B cell (primary cell): ENCODE measurements at regions not wholly inside any gene's neighbourhood (a gene's known extent, or its start where the extent isn't known, plus 50 kb on each side); places are given as distances from the start of the nearest gene placed in this dataset.

ENCODE experiments used
- ATAC-seq: fragments of 200-7000 bp; cut with Tn5 transposase; one replicate; pipeline ENCODE4 v1.10.0; 2021; ENCODE audit warnings: low read depth, mild to moderate bottlenecking, moderate number of reproducible peaks, moderate library complexity
- CTCF ChIA-PET: fragments of 350-600 bp; sonication (Branson Sonifier 250); formaldehyde crosslinking; loops from one replicate; lab custom pipeline; 2021; ENCODE audit warnings: antibody characterized with exemption, inconsistent platforms; lab: Charles Lee
- POLR2A ChIA-PET: fragments of 350-600 bp; sonication (Branson Sonifier 250); formaldehyde crosslinking; loops from one replicate; lab custom pipeline; 2021; ENCODE audit warnings: antibody characterized with exemption; lab: Charles Lee
- DNase-seq: peaks from one replicate; pipeline ENCODE4 v3.0.0; 2013
- H2AFZ ChIP-seq: 2 replicates; pipeline ENCODE4 v1.6.1; 2012; ENCODE audit warnings: mild to moderate bottlenecking, low read depth, low read length; ENCODE audit not compliant: insufficient read depth, poor library complexity, severe bottlenecking
- H3K27ac ChIP-seq, 2 donors: 1 replicate in 1 of 2; 2 replicates in 1 of 2; pipeline ENCODE4 v1.5.1; 2012 to 2013; ENCODE audit warnings: low read length in 2 of 2, mild to moderate bottlenecking in 2 of 2, moderate library complexity in 1 of 2
- H3K27me3 ChIP-seq, 4 experiments: fragments of 200-600 bp in 1 of 4; sonication (generic) in 1 of 4; replicated peaks in 1 of 4; 1 replicate in 2 of 4; 2 replicates in 2 of 4; pipeline versions ENCODE4 v1.6.1 to v1.7.0; 2013 to 2016; ENCODE audit warnings: low read length in 3 of 4, mild to moderate bottlenecking in 2 of 4, mixed read lengths in 1 of 4, moderate library complexity in 1 of 4; ENCODE audit not compliant: insufficient read depth in 4 of 4, control insufficient read depth in 3 of 4; ENCODE audit errors: control extremely low read depth in 1 of 4
- H3K36me3 ChIP-seq, 2 experiments: replicated peaks in 1 of 2; 1 replicate in 1 of 2; 2 replicates in 1 of 2; pipeline versions ENCODE4 v1.6.1 to v1.7.1; 2013; ENCODE audit warnings: low read length in 1 of 2; ENCODE audit not compliant: insufficient read depth in 2 of 2, control insufficient read depth in 1 of 2; ENCODE audit errors: control extremely low read depth in 1 of 2, extremely low read depth in 1 of 2
- H3K4me1 ChIP-seq, 2 donors: fragments of 200-600 bp in 1 of 2; sonication (generic) in 1 of 2; 1 replicate in 1 of 2; 2 replicates in 1 of 2; pipeline versions ENCODE4 v1.5.1 to v1.6.1; 2013 to 2017; ENCODE audit warnings: low read length in 2 of 2; ENCODE audit not compliant: control insufficient read depth in 2 of 2, insufficient read depth in 2 of 2
- H3K4me2 ChIP-seq: replicated peaks from 2 replicates; pipeline ENCODE3; 2012; ENCODE audit warnings: mild to moderate bottlenecking, low read depth, low read length; ENCODE audit not compliant: poor library complexity, severe bottlenecking
- H3K4me3 ChIP-seq, 5 experiments: fragments of 200-600 bp in 1 of 5; sonication (generic) in 1 of 5; 1 replicate in 3 of 5; 2 replicates in 2 of 5; pipeline versions ENCODE4 v1.5.1 to v1.7.0; 2011 to 2016; ENCODE audit warnings: low read length in 4 of 5, mild to moderate bottlenecking in 4 of 5, low read depth in 2 of 5, control low read depth in 1 of 5, moderate library complexity in 1 of 5; ENCODE audit not compliant: insufficient read depth in 1 of 5; ENCODE audit errors: control extremely low read depth in 1 of 5, extremely low read depth in 1 of 5
- H3K79me2 ChIP-seq: fragments of 200-600 bp; sonication (generic); one replicate; pipeline ENCODE4 v1.6.0; 2016; ENCODE audit warnings: low read length; ENCODE audit not compliant: control insufficient read depth, insufficient read depth
- H3K9ac ChIP-seq: fragments of 200-600 bp; sonication (generic); 2 replicates; pipeline ENCODE4 v1.6.1; 2017; ENCODE audit warnings: mild to moderate bottlenecking, low read length, moderate library complexity
- H3K9me3 ChIP-seq, 3 donors: one replicate each; pipeline versions ENCODE4 v1.6.1 to v1.7.1; 2013; ENCODE audit warnings: low read length in 2 of 3; ENCODE audit not compliant: control insufficient read depth in 2 of 3, insufficient read depth in 1 of 3; ENCODE audit errors: control extremely low read depth in 1 of 3
- H4K20me1 ChIP-seq: 2 replicates; pipeline ENCODE4 v1.6.0; 2012; ENCODE audit warnings: mild to moderate bottlenecking, low read length; ENCODE audit not compliant: insufficient read depth, control insufficient read depth, poor library complexity, severe bottlenecking
- H3K27ac Mint-ChIP-seq: one replicate; pipeline ENCODE4 v1.8.0; 2021; ENCODE audit warnings: mixed read lengths
- H3K27me3 Mint-ChIP-seq: one replicate; pipeline ENCODE4 v1.8.0; 2021; ENCODE audit warnings: mixed read lengths
- H3K4me1 Mint-ChIP-seq: one replicate; pipeline ENCODE4 v1.8.0; 2021; ENCODE audit warnings: mixed read lengths
- H3K4me3 Mint-ChIP-seq: one replicate; pipeline ENCODE4 v1.8.0; 2021; ENCODE audit warnings: mixed read lengths
- H3K9me3 Mint-ChIP-seq: one replicate; pipeline ENCODE4 v1.8.0; 2022; ENCODE audit warnings: mixed read lengths; ENCODE audit not compliant: insufficient read depth
- CTCF ChIP-seq: fragments of 200-600 bp; IDR thresholded peaks from one replicate; pipeline ENCODE4 v1.8.0; 2022; ENCODE audit warnings: antibody characterized with exemption, mild to moderate bottlenecking
- EZH2 ChIP-seq: IDR thresholded peaks from 2 replicates; pipeline ENCODE4 v1.6.1; 2012; ENCODE audit warnings: borderline replicate concordance, low read depth, mild to moderate bottlenecking, moderate library complexity, low read length; ENCODE audit not compliant: insufficient read depth, poor library complexity, severe bottlenecking
- WGBS: methylation state at CpG from one replicate; pipeline ENCODE4 v1.1.5; 2013; ENCODE audit warnings: missing lambda C conversion rate; ENCODE audit not compliant: insufficient coverage; 5-methylcytosine and 5-hydroxymethylcytosine counted together
- intact Hi-C: fragments of 100-400 bp; cut with micrococcal nuclease; formaldehyde crosslinking; loops from one replicate; pipeline ENCODE4 v1.10.0; 2022

GRCh38 chr7:34406848-34407530 is 251.0 kb upstream of the NPSR1 start:
- Mint-ChIP-seq H3K4me1 (no peaks in the 10 kb centered on the region), H3K27ac (no peak overlapping the region), H3K4me3 (no peak overlapping the region), H3K9me3 (peaks cover 3% of the 10 kb centered on the region), H3K27me3 (no peaks in the 10 kb centered on the region)
- Histone ChIP-seq H3K27me3 (no peaks in the 10 kb centered on the region), H3K4me1 (no peaks in the 10 kb centered on the region), H4K20me1 (no peaks in the 10 kb centered on the region), H3K36me3 (no peaks in the 10 kb centered on the region), H2AFZ (no peak overlapping the region), H3K4me3 (no peak overlapping the region), H3K4me2 (no peak overlapping the region), H3K79me2 (no peaks in the 10 kb centered on the region), H3K27ac (no peak overlapping the region), H3K9ac (no peak overlapping the region), H3K9me3 (peaks cover 0 to 3% (median 0%) of the 10 kb centered on the region in 3 donors)
- POLR2A ChIA-PET = no interaction called here
- intact Hi-C loops = no loop called here
- ATAC-seq = no peak
- TF ChIP-seq EZH2 (no peak), CTCF (no peak)
- WGBS = 96% methylated on average over 3 of the region's 5 CpGs
- CTCF ChIA-PET = no interaction called here
- no peak for DNase-seq

- TF ChIP-seq EZH2 (no peak), CTCF (no peak)
- no peak overlapping the region for H3K4me2 ChIP-seq
- ATAC-seq (no peak), DNase-seq (no peak)
- no peaks in the 10 kb centered on the region for H3K79me2 ChIP-seq
- intact Hi-C loops = no loop called here
- H2AFZ ChIP-seq = no peak overlapping the region
- H3K4me3 ChIP-seq = no peak overlapping the region
- no peaks in the 10 kb centered on the region for H3K4me1 ChIP-seq
- no CpG with 5 or more reads among the region's 2 CpGs for WGBS
- H3K36me3 ChIP-seq = no peaks in the 10 kb centered on the region
- H3K27ac Mint-ChIP-seq = no peak overlapping the region
- no peaks in the 10 kb centered on the region for H3K27me3 Mint-ChIP-seq
- H3K9me3 ChIP-seq = peaks cover 0 to 3% (median 0%) of the 10 kb centered on the region in 3 donors
- H4K20me1 ChIP-seq = no peaks in the 10 kb centered on the region
- CTCF ChIA-PET = no interaction called here
- peaks cover 3% of the 10 kb centered on the region for H3K9me3 Mint-ChIP-seq
- H3K4me3 Mint-ChIP-seq = no peak overlapping the region
- POLR2A ChIA-PET = no interaction called here
- no peak overlapping the region for H3K27ac ChIP-seq
- no peaks in the 10 kb centered on the region for H3K4me1 Mint-ChIP-seq
- H3K9ac ChIP-seq = no peak overlapping the region
- H3K27me3 ChIP-seq = no peaks in the 10 kb centered on the region
Observed at GRCh38 chr7:34407586-34407985, 250.4 kb upstream of the NPSR1 start.
